A549 (cell line): ENCODE measurements at regions not wholly inside any gene's neighbourhood (a gene's known extent, or its start where the extent isn't known, plus 50 kb on each side); places are given as distances from the start of the nearest gene placed in this dataset.

Experiments
- ATAC-seq, 2 experiments: fragments of 200-7000 bp in 1 of 2; fragments of >200 bp in 1 of 2; cut with Nextera tagmentation in 1 of 2; cut with Tn5 transposase in 1 of 2; 3 replicates each; pipeline versions ENCODE4 v1.8.0 to v1.9.1; 2018 to 2020; ENCODE audit warnings: mild to moderate bottlenecking in 1 of 2, moderate library complexity in 1 of 2
- CTCF ChIA-PET: fragments of 300-600 bp; sonication (Branson Sonifier 250); formaldehyde crosslinking; extraction: SDS; loops from one replicate; lab custom pipeline; 2021; ENCODE audit warnings: antibody characterized with exemption, inconsistent platforms; lab: Yijun Ruan, JAX
- POLR2A ChIA-PET: fragments of 350-600 bp; formaldehyde crosslinking; extraction: SDS; loops from one replicate; lab custom pipeline; 2021; ENCODE audit warnings: antibody characterized with exemption, inconsistent platforms; lab: Yijun Ruan, JAX
- DNase-seq, 2 experiments: peaks; one replicate each; pipeline versions ENCODE4 v3.0.0 to v3.0.0-alpha.2; 2011 to 2016; ENCODE audit warnings: low read depth in 1 of 2, low spot score in 1 of 2
- FAIRE-seq: peaks from 2 replicates; lab custom pipeline; 2011; peaks lifted over from hg19 to GRCh38; lab: Jason Lieb, UNC
- H3K27ac ChIP-seq, 2 experiments: fragments of >200 bp; sonication (Bioruptor Twin); formaldehyde crosslinking; 3 replicates each; pipeline ENCODE4 v1.5.1; 2016 to 2017
- H3K4me1 ChIP-seq: fragments of >200 bp; sonication (Bioruptor Twin); formaldehyde crosslinking; 3 replicates; pipeline ENCODE4 v1.6.1; 2016
- H3K4me2 ChIP-seq: fragments of >200 bp; sonication (Bioruptor Twin); formaldehyde crosslinking; 3 replicates; pipeline ENCODE4 v1.6.1; 2016
- H3K4me3 ChIP-seq: fragments of >200 bp; sonication (Bioruptor Twin); formaldehyde crosslinking; 3 replicates; pipeline ENCODE4 v1.5.1; 2016
- H3K9me3 ChIP-seq: fragments of >200 bp; sonication (Bioruptor Twin); formaldehyde crosslinking; 3 replicates; pipeline ENCODE4 v1.6.1; 2016
- CBX8 ChIP-seq: fragments of 200-600 bp; sonication (generic); IDR thresholded peaks from 2 replicates; pipeline ENCODE4 v1.6.1; 2016
- CEBPB ChIP-seq, 2 experiments: fragments of >200 bp in 1 of 2; sonication (Bioruptor Twin) in 1 of 2; formaldehyde crosslinking in 1 of 2; IDR thresholded peaks; 2 replicates each; pipeline ENCODE4 v1.6.1; 2012 to 2016
- CHD2 ChIP-seq: fragments of 150-350 bp; IDR thresholded peaks from 2 replicates; pipeline ENCODE4 v1.6.1; 2014; ENCODE audit warnings: low read length; ENCODE audit not compliant: partially characterized antibody
- EHMT2 ChIP-seq: fragments of 200-600 bp; sonication (generic); IDR thresholded peaks from 2 replicates; pipeline ENCODE4 v1.6.1; 2016; ENCODE audit warnings: antibody characterized with exemption, low read depth, mild to moderate bottlenecking, moderate library complexity
- EP300 ChIP-seq, 2 experiments: fragments of >200 bp; sonication (Bioruptor Twin); formaldehyde crosslinking; IDR thresholded peaks; 2 replicates in 1 of 2; 3 replicates in 1 of 2; pipeline ENCODE4 v1.6.1; 2016 to 2017
- ESRRA ChIP-seq: fragments of 150-350 bp; IDR thresholded peaks from 2 replicates; pipeline ENCODE4 v1.6.1; 2014; ENCODE audit warnings: mild to moderate bottlenecking, low read length, borderline replicate concordance
- FOSB ChIP-seq: fragments of 250-450 bp; sonication (Bioruptor Pico); IDR thresholded peaks from 2 replicates; pipeline ENCODE4 v1.5.0; 2020; ENCODE audit warnings: mild to moderate bottlenecking, moderate library complexity
- FOSL2 ChIP-seq, 2 experiments: fragments of 450-650 bp in 1 of 2; fragments of >200 bp in 1 of 2; sonication (Bioruptor Twin) in 1 of 2; formaldehyde crosslinking; IDR thresholded peaks; 2 replicates each; pipeline versions ENCODE4 v1.5.0 to v1.6.1; 2016 to 2020; ENCODE audit warnings: mild to moderate bottlenecking in 1 of 2, moderate library complexity in 1 of 2
- FOXS1 ChIP-seq: fragments of 250-450 bp; sonication (Bioruptor Pico); IDR thresholded peaks from 2 replicates; pipeline ENCODE4 v1.5.0; 2020; ENCODE audit warnings: mild to moderate bottlenecking, moderate library complexity
- GATA3 ChIP-seq: IDR thresholded peaks from 2 replicates; pipeline ENCODE4 v1.6.1; 2012; ENCODE audit warnings: borderline replicate concordance
- HEYL ChIP-seq: fragments of 250-450 bp; sonication (Bioruptor Pico); IDR thresholded peaks from 2 replicates; pipeline ENCODE4 v1.8.0; 2021; ENCODE audit warnings: mild to moderate bottlenecking, moderate library complexity
- HOXA7 ChIP-seq: fragments of 250-450 bp; sonication (Bioruptor Pico); IDR thresholded peaks from 2 replicates; pipeline ENCODE4 v1.5.0; 2020; ENCODE audit warnings: mild to moderate bottlenecking, moderate library complexity
- HOXB5 ChIP-seq: fragments of 250-450 bp; sonication (Bioruptor Pico); IDR thresholded peaks from 2 replicates; pipeline ENCODE4 v1.5.0; 2020; ENCODE audit warnings: mild to moderate bottlenecking, moderate library complexity
- JUNB ChIP-seq: fragments of >200 bp; sonication (Bioruptor Twin); formaldehyde crosslinking; IDR thresholded peaks from 2 replicates; pipeline ENCODE4 v1.6.1; 2016
- MAZ ChIP-seq: fragments of 150-350 bp; IDR thresholded peaks from 2 replicates; pipeline ENCODE4 v1.6.1; 2014; ENCODE audit warnings: antibody characterized with exemption, low read depth, low read length, borderline replicate concordance
- MYC ChIP-seq: IDR thresholded peaks from 2 replicates; pipeline ENCODE4 v1.6.1; 2012; ENCODE audit warnings: mild to moderate bottlenecking, inconsistent platforms, low read length, improper control_type of control experiment, borderline replicate concordance
- NFE2L2 ChIP-seq: fragments of 150-350 bp; conservative IDR thresholded peaks from 2 replicates; pipeline ENCODE4 v1.6.1; 2014; ENCODE audit warnings: low read length
- NPAS2 ChIP-seq: fragments of 250-450 bp; sonication (Bioruptor Pico); IDR thresholded peaks from 2 replicates; pipeline ENCODE4 v1.8.0; 2022; ENCODE audit warnings: mild to moderate bottlenecking, moderate library complexity, borderline replicate concordance
- RAD21 ChIP-seq, 2 experiments: fragments of >200 bp in 1 of 2; sonication (Bioruptor Twin) in 1 of 2; formaldehyde crosslinking in 1 of 2; IDR thresholded peaks in 1 of 2; conservative IDR thresholded peaks in 1 of 2; 2 replicates in 1 of 2; 3 replicates in 1 of 2; pipeline ENCODE4 v1.6.1; 2012 to 2018; ENCODE audit warnings: inconsistent platforms in 1 of 2
- RCOR1 ChIP-seq: fragments of 150-350 bp; IDR thresholded peaks from 2 replicates; pipeline ENCODE4 v1.6.1; 2014; ENCODE audit warnings: antibody characterized with exemption, low read length, low read depth
- SREBF2 ChIP-seq: fragments of 450-650 bp; IDR thresholded peaks from 2 replicates; pipeline ENCODE4 v1.6.1; 2014; ENCODE audit warnings: mild to moderate bottlenecking, moderate library complexity
- WGBS: methylation state at CpG from one replicate; pipeline ENCODE4 v1.1.6; 2017; ENCODE audit errors: missing lambda C conversion rate; 5-methylcytosine and 5-hydroxymethylcytosine counted together
- TF ChIP-seq, protein P1 (sequence below): fragments of >200 bp; sonication (Bioruptor Twin); formaldehyde crosslinking; IDR thresholded peaks from 3 replicates; pipeline ENCODE4 v1.5.1; 2016
- TF ChIP-seq, protein P2 (sequence below): fragments of >200 bp; sonication (Bioruptor Twin); formaldehyde crosslinking; IDR thresholded peaks from 2 replicates; pipeline ENCODE4 v1.6.1; 2016
- TF ChIP-seq, protein P3 (sequence below): fragments of >200 bp; sonication (Bioruptor Twin); formaldehyde crosslinking; IDR thresholded peaks from 3 replicates; pipeline ENCODE4 v1.6.1; 2016
- TF ChIP-seq, protein P4 (sequence below): fragments of 250-450 bp; sonication (Bioruptor Pico); IDR thresholded peaks from 2 replicates; pipeline ENCODE4 v1.5.0; 2020; ENCODE audit warnings: low read depth, mild to moderate bottlenecking, moderate library complexity
- TF ChIP-seq, protein P5 (sequence below): fragments of 250-450 bp; sonication (Bioruptor Pico); IDR thresholded peaks from 2 replicates; pipeline ENCODE4 v1.5.0; 2021; ENCODE audit warnings: mild to moderate bottlenecking, moderate library complexity, borderline replicate concordance
- TF ChIP-seq, protein P6 (sequence below): IDR thresholded peaks from 2 replicates; pipeline ENCODE4 v1.6.1; 2012

DNA sequence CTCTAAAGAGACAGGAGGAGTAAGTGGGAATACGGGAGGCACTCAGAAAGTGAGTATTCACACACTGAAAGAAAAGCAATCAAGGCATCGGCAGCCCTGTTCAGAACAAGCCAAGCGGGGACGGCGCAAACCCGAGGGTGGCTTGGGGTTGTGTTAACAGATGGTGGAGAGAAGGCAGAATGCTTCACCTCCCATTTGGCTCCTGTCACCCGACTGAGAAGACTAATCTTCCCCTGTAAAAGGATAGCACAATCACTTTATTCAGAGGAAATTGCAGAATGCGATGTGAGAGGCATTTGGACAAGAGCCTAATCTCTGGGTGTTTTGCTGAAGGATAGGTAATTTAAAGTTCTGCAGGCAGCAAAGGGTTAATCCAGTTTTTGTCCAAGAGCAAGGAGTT, 119.3 kb upstream of the WSCD1 start:
- ATAC-seq (no peak), FAIRE-seq (no peak), DNase-seq (no peak)
- no peak overlapping the region for H3K4me2 ChIP-seq
- ChIA-PET CTCF (no interaction called here), POLR2A (no interaction called here)
- H3K4me3 ChIP-seq: no peak overlapping the region
- 42% methylated on average over 8 of the region's 8 CpGs for WGBS
- H3K9me3 ChIP-seq: peaks cover 7% of the 10 kb centered on the region
- TF ChIP-seq HEYL (no peak), FOSL2 (IDR thresholded peaks at IDR 0.05) (no peak), FOSL2 (CRISPR knock-in tag; IDR thresholded peaks at IDR 0.05) (no peak), NFE2L2 (no peak), FOSB (CRISPR knock-in tag) (no peak), HOXA7 (CRISPR knock-in tag) (no peak), SREBF2 (no peak)
- TF ChIP-seq, protein P1, sequence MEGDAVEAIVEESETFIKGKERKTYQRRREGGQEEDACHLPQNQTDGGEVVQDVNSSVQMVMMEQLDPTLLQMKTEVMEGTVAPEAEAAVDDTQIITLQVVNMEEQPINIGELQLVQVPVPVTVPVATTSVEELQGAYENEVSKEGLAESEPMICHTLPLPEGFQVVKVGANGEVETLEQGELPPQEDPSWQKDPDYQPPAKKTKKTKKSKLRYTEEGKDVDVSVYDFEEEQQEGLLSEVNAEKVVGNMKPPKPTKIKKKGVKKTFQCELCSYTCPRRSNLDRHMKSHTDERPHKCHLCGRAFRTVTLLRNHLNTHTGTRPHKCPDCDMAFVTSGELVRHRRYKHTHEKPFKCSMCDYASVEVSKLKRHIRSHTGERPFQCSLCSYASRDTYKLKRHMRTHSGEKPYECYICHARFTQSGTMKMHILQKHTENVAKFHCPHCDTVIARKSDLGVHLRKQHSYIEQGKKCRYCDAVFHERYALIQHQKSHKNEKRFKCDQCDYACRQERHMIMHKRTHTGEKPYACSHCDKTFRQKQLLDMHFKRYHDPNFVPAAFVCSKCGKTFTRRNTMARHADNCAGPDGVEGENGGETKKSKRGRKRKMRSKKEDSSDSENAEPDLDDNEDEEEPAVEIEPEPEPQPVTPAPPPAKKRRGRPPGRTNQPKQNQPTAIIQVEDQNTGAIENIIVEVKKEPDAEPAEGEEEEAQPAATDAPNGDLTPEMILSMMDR: no peak
- TF ChIP-seq, protein P2, sequence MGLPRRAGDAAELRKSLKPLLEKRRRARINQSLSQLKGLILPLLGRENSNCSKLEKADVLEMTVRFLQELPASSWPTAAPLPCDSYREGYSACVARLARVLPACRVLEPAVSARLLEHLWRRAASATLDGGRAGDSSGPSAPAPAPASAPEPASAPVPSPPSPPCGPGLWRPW: no peak
- H3K27ac ChIP-seq: no peak overlapping the region
- H3K4me1 ChIP-seq: no peaks in the 10 kb centered on the region

DNA sequence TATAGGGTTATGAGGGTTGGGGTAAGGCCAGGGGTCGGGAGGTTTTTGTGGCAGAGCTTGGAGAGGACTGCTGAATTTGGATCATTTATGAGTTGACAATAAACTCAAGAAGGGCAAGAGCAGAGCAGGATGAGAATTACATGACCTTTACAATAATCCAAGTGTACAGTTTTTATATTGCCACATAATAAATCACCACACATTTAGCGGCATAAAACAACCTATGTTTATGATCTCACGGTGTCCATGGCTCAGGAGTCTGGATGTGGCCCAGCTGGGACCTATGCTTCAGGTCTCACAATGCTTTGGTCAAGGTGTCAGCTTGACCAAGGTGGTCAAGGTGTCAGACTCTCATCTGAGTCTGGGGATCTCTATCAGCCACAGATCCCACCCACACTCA, 118.3 kb upstream of the WSCD1 start:
- no peak overlapping the region for H3K27ac ChIP-seq
- WGBS: 8% methylated on average over 3 of the region's 3 CpGs
- H3K4me3 ChIP-seq: no peak overlapping the region
- H3K4me1 ChIP-seq: no peaks in the 10 kb centered on the region
- DNase-seq (no peak), ATAC-seq (no peak), FAIRE-seq (no peak)
- no peak overlapping the region for H3K4me2 ChIP-seq
- CTCF ChIA-PET: interaction anchor here (1.0 kb wide), 1 partner anchor 11 kb away, joined by 3 read pairs; no protein-coding TSS in a partner anchor
- POLR2A ChIA-PET: no interaction called here
- H3K9me3 ChIP-seq: peaks cover 14% of the 10 kb centered on the region
- TF ChIP-seq NPAS2 (CRISPR knock-in tag) (no peak), HOXB5 (CRISPR knock-in tag) (no peak), CBX8 (no peak), CHD2 (no peak), ESRRA (no peak), JUNB (no peak)
- TF ChIP-seq, protein P3, sequence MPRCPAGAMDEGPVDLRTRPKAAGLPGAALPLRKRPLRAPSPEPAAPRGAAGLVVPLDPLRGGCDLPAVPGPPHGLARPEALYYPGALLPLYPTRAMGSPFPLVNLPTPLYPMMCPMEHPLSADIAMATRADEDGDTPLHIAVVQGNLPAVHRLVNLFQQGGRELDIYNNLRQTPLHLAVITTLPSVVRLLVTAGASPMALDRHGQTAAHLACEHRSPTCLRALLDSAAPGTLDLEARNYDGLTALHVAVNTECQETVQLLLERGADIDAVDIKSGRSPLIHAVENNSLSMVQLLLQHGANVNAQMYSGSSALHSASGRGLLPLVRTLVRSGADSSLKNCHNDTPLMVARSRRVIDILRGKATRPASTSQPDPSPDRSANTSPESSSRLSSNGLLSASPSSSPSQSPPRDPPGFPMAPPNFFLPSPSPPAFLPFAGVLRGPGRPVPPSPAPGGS: no peak
- TF ChIP-seq, protein P4, sequence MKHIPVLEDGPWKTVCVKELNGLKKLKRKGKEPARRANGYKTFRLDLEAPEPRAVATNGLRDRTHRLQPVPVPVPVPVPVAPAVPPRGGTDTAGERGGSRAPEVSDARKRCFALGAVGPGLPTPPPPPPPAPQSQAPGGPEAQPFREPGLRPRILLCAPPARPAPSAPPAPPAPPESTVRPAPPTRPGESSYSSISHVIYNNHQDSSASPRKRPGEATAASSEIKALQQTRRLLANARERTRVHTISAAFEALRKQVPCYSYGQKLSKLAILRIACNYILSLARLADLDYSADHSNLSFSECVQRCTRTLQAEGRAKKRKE (CRISPR knock-in tag): no peak
- TF ChIP-seq, all 56 proteins: peak for 0

DNA sequence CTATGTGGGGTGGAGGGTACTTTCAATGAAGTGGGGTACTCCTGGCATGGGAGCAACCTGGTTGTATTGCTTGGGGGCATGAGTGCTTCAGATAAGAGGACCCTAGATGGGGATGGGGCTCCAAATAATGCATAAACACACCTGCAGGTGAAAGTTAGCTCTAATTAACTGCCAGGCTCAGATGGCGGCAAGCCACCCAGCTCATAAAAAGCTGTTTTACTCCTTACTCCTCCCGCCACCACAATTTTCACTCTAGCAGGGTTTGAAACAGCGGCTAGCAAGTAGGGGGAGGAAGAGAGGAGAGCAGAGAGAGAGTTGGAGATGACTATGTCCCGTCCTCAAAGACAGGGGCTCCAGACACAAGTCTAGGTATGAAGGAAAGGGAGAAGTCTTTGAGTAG, 117.7 kb upstream of the WSCD1 start:
- no peak overlapping the region for H3K4me2 ChIP-seq
- H3K4me3 ChIP-seq: no peak overlapping the region
- 17% methylated on average over 4 of the region's 4 CpGs for WGBS
- no peaks in the 10 kb centered on the region for H3K4me1 ChIP-seq
- ChIA-PET POLR2A (no interaction called here), CTCF (interaction anchor here (1.0 kb wide), 1 partner anchor 11 kb away, joined by 3 read pairs; no protein-coding TSS in a partner anchor)
- FAIRE-seq: no peak
- DNase-seq: no peak
- ATAC-seq: no peak
- no peak overlapping the region for H3K27ac ChIP-seq
- H3K9me3 ChIP-seq: peaks cover 20% of the 10 kb centered on the region
- TF ChIP-seq FOXS1 (CRISPR knock-in tag) (no peak), CEBPB (IDR thresholded peaks at IDR 0.05) (no peak), EP300 (IDR thresholded peaks at IDR 0.05) (no peak), RAD21 (conservative IDR thresholded peaks at IDR 0.05 in 1 of 2, IDR thresholded peaks at IDR 0.05 in 1 of 2) (no peak), MYC (no peak), RCOR1 (no peak), MAZ (no peak), GATA3 (no peak), EHMT2 (no peak)
- TF ChIP-seq, protein P4 (CRISPR knock-in tag): no peak
- TF ChIP-seq, protein P2: no peak
- TF ChIP-seq, protein P5, sequence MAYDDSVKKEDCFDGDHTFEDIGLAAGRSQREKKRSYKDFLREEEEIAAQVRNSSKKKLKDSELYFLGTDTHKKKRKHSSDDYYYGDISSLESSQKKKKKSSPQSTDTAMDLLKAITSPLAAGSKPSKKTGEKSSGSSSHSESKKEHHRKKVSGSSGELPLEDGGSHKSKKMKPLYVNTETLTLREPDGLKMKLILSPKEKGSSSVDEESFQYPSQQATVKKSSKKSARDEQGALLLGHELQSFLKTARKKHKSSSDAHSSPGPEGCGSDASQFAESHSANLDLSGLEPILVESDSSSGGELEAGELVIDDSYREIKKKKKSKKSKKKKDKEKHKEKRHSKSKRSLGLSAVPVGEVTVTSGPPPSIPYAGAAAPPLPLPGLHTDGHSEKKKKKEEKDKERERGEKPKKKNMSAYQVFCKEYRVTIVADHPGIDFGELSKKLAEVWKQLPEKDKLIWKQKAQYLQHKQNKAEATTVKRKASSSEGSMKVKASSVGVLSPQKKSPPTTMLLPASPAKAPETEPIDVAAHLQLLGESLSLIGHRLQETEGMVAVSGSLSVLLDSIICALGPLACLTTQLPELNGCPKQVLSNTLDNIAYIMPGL (CRISPR knock-in tag): no peak
- TF ChIP-seq, protein P6, sequence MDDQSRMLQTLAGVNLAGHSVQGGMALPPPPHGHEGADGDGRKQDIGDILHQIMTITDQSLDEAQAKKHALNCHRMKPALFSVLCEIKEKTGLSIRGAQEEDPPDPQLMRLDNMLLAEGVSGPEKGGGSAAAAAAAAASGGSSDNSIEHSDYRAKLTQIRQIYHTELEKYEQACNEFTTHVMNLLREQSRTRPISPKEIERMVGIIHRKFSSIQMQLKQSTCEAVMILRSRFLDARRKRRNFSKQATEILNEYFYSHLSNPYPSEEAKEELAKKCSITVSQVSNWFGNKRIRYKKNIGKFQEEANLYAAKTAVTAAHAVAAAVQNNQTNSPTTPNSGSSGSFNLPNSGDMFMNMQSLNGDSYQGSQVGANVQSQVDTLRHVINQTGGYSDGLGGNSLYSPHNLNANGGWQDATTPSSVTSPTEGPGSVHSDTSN: no peak
